GM21619 (cell line): ENCODE measurements at regions not wholly inside any gene's neighbourhood (a gene's known extent, or its start where the extent isn't known, plus 50 kb on each side); places are given as distances from the start of the nearest gene placed in this dataset.

ENCODE experiments used
- ATAC-seq: cut with Tn5 transposase; IDR thresholded peaks from one replicate; pipeline ENCODE4 v1.9.1; 2021; ENCODE audit not compliant: unreplicated experiment

DNA sequence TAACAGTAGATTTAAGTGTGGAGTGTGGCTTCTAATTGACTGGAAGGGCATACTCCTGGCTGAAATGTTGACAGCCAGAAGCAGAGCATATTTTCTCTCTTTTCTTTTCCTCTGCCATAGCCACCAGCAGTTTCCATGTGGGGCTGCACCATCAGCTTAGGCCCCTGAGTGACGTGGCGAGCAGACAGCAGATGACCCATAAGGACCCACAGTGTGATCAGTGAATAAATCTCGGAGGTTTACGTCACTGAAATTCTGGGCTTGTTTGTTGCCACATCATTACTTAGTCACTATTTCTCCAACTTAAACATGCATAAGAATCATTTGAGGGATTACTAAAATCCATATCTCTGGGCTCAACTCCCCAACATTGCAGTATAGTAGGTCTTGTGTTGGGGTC lies 549.7 kb upstream of the TMEM132C start:
- ATAC-seq: no peak

DNA sequence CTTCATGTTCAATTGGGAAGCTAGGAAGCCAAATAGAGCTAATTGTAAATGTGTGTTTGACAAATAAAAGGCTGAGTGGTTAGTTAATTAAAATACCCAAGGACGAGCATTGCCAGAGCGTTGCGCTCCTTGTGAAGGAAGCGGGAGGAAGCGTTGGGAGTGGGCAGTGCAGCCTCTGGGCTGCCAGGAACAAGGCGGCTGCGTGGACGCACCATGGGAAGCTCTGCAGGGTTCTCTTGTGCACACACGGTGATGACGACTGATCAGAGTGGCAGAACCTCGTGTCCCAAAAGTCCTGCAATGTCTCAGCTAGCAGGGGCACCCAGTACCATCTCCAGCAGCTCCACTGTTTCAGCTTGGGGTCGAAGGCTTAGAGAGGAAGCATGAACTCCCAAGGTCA lies 546.6 kb upstream of the TMEM132C start:
- no peak for ATAC-seq

DNA sequence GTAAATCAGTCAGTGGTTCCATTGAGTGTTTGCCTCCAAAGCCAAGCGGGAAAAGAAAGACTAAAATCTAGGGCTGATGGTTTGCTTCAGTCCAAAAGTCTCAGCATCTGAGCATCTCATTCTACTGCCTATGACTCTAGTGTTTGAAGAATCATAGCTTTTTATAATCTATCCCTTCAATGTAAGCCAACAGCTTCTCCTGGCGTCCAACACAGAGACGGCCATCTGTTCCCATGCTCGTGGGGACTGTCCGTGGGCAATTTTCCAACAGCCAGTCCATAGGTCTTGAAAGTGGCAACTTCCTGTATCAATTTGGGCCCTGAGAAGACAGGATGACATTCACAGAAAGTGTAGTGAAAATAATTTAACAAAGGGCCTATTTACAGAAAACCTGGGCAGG lies 544.4 kb upstream of the TMEM132C start:
- no peak for ATAC-seq

DNA sequence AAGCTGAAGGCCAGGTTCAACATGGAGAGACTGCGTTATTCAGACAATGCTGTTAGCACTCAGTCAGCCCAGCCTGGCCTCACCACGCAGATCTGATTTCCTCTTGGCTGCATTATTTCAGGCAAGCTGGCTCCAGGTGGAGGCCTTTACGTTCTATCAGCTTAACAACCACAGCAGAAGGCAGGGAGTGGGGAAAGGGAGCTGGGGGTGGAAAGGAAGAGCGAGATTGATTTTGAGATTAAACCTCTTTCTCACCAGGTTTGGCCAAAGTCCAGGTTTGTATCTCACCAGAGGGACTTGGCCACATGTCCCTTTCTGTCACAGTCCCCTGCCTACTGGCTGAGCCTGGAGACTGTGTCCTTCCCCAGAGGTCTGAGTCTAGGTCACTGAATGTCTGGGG lies 543.7 kb upstream of the TMEM132C start:
- no peak for ATAC-seq

DNA sequence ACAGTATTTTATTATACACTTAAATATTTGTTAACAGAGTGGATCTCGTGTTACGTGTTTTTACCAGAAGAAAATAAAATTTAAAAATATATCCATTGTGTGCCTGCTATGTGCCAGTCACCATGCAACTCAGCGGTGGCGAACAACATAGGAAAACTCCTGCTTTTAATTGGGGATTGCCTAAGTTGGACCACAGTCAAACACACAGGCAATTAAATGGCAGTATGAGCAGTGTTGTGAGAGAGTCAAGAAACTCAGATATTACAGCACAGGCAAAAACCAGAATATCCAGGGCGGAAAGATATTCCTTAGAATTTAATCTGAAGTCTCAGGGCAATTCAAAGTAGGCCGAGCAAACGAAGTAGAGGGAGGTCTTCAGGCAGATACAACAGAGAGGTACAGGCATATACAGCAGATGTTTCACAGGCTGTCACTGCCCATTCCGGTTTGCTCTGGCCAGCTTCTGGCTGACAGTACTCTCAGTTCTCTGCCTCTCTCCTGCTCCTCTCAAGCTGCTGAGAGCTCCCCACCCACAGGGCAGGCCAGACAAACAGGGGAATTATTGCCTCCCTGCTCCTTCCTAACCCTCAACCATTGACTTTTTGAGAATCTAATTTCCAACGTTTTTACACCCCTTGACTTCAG lies 540.2 kb upstream of the TMEM132C start:
- no peak for ATAC-seq

DNA sequence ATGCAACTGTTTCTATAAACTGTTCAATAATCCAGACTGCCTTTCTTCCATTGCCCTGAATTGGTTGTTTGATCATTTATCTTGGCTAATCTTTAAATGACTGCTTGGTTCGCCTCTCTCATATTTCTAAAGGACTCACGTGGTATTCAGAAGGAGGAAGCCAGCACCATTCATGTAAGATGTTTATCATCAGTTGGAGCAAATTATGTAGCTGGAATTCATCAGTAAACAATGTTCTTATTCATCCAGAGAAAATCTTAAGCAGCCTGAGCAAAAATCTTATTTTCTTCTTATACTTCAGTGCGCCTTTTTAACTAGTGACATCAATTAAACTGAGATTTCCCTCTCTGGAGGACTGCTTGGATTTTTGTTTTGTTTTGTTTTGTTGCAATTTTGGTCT lies 538.7 kb upstream of the TMEM132C start:
- ATAC-seq: no peak

DNA sequence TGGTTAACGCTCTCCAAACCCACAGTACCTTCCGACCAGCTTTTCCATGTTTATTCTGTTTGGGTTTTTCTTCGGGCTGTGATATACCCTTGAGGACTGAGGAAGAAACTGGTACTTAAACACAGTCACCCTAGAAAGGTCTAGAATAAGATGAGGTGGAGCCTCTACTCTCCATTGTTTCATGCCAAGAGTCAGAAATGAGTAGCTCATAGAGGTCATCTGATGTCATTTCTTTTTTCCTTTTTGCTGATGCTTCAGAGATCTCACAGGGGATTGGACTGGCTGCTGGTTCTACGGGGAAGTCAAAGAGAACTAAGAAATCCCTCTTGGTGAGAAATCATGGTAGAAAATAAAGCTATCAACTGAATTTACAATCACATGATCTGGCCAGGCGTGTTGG lies 538.2 kb upstream of the TMEM132C start:
- ATAC-seq: no peak

DNA sequence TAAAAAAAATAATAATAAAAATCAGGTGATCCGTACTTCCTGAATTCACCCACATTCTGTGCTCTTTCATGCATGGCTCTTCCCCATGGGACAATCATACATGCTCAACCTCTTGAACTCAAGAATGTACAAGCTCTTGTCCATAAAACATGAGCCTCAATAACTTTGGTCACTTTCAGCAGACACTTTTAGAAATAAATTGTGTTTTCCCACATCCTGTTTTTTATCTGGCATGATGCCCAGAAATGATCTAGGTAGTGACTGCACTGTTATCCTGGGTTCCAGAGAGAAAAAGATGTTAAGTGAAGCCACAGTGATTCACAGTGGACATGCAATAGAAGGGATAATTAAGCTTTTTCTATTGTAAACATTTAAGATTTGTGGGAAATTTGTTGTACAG lies 537.6 kb upstream of the TMEM132C start:
- ATAC-seq: no peak

DNA sequence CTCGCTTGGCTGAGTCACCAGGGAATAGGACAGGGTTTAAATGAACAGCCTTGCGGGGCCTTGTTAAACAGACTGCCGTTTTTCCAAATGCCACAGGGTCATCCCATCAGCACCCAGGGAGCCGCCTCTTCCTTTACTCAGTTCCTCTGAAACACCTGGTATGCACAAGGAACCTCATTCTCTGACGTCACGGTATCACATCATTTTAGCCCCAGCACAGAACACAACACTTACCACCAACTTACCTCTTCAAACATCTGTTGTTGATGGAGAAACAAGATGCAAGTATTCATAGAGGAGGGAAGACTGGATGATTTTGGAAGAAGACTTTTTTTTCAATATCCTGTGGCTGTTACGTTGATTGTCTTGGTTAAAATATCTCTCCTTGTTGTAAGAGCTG lies 535.3 kb upstream of the TMEM132C start:
- no peak for ATAC-seq

DNA sequence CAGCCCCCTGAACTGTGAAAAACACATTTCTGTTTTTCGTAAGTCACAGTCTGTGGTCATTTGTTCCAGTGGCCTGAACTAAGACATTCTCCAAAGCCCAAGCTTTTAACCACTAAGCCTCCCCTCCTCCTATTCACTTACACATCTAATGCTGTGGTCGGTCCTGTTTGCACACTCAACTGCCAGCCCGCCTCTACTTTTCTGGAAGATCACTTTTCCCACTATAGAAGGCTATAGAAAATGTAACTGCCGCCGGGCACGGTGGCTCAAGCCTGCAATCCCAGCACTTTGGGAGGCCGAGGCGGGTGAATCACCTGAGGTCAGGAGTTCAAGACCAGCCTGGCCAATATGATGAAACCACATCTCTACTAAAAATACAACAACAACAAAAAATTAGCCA lies 524.7 kb upstream of the TMEM132C start:
- no peak for ATAC-seq

DNA sequence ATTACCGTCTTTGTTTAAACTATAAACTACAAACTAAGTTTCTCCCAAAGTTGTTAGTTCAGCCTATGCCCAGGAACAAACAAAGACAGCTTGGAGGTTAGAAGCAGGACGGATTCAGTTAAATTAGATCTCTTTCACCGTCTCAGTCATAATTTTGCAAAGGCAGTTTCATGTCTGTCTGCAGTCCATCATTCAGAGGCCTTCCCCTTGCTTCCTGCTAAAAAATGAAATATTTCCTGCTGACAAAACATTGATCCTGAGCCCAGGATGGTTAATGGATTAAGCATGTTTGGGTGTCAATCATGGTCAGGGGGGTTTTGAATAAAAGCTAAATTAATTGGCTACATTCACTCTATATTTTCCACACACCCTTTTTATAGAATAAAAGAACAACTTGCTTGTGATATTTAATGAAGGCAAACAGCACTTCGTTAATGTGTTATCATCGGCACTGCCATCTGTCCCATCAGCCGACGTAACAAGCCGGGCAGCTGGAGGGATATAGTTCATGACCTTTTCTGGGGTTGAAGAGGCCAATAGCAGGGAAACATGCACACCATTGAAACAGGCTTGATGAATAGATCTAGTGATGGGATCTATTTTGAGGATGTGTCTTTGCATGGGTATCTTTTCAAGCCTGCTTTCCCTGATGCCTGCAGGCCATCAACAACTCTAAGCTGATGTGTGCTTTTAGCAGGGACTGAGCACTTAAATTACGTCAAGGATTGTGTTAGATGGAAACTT lies 521.3 kb upstream of the TMEM132C start:
- ATAC-seq: no peak

DNA sequence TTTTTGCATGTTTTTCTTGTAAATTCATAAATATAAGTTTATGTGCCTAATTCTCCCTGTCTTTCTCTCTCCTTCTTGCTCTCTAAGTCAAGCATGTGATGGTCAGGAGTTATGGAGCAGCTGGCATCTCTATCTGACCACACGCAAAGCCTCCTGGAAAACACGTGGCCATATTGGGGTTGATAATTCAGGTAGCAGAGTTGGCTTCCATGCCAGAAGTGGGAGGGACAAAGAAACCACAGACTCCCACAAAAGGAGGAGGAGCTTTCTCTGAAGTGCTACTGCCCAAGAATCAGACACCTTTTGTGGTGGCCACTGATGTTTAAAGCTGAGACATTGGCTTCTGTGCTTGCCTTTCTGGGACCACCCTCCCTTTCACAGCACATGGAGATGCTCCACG lies 517.6 kb upstream of the TMEM132C start:
- ATAC-seq: no peak

DNA sequence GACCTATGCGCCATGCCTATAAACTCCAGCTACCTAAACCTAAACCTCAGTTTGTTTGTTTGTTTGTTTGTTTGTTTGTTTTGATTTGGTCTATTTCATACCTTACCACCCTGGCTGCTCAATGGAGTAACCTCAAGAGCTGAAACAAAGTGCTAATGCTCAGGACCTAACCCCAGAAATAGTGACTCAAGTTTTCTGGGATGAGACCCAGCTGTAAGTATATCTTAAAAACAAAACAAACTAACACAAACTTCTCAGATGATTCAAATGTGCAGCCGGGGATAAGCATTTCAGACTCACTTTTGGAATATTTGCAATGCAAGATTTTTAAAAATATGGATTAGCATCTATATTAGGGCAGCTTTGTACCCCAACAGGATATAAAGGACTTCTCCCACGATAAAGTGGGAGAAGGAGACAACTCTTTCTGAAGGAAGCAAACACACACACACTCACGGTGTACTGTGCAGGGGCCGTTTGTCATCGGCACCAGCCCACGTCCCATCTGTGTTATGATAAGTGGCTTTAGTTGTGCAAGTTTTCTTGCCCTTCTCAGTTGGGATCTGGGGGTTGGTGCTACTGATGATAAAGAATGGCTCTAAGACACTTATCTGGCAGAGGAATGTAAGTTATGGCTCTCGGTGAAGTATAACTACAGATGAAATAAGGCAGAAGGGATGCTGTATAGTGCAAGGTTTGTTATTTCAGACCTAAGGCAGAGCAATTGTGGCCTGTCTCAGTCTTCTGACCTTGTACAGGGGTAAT lies 516.7 kb upstream of the TMEM132C start:
- ATAC-seq: no peak

DNA sequence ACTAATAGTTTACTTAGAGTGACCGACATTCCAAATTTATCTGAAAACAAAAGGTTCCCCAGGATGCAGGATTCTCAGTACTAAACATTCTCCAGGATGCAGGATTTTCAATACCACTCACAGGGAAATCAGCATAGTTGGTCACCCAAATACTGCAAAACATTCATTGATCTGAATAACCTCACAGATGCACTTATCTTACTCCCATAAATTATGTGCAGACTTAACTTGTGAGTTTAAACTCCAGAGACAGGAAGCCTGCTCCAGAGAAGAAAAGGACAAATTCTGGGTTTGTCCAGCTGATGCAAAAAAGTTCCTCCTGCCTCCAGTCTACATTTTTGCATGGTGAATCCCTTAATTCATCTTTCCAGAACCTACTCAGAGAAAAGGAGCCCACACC lies 514.2 kb upstream of the TMEM132C start:
- ATAC-seq: no peak

DNA sequence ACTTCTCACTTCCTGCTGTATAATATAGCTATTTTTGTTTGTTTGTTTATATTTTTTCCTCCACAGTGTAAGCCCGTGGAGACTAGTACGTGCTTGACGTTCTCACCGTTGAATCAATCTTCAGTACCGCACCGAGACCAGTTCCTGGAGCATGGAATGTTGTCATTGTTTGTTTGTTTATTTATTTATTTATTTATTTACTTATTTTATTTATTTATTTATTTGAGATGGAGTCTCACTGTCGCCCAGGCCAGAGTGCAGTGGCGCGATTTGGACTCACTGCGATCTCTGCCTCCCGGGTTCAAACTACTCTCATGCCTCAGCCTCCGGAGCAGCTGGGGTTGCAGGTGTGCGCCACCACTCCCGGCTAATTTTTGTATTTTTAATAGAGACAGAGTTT lies 506.6 kb upstream of the TMEM132C start:
- ATAC-seq: no peak

DNA sequence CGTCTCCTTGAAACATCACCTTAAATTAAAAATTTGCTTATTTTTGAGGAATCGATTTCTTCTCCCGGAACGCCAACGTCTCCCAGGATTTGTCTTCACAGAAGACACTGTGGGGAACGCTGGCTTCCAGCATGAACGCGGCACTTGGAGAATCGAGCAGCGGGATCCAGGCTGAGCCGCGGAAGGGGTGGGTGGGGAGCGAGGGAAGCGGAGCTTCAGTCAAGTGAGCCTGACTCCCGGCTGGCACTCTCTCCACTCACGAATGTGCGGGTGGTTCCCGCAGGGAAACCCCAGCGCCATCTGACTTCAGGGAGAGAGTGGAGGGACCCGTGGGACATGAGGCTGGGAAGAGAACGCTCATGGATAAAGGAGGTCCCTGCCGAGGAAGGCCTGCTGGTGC lies 506.0 kb upstream of the TMEM132C start:
- ATAC-seq: no peak

DNA sequence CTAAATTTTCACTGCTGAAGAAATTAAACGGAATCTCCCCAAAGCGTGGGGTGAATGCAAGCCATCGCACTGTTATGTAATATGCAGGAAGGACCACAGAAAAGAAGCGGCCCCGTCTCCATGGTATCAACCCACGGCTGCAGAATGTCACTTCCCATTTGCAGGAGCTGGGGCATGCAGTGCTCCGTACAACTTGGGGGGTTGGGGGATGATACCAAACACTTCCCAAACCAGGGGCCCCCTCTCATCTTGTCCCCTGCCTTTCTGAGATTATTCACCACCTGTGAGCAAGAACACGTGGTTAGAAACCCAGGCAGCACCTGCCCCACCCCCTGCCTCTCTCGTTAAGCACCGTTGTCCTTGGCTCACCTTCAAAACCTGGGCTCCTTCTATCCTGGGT lies 505.1 kb upstream of the TMEM132C start:
- ATAC-seq: no peak

DNA sequence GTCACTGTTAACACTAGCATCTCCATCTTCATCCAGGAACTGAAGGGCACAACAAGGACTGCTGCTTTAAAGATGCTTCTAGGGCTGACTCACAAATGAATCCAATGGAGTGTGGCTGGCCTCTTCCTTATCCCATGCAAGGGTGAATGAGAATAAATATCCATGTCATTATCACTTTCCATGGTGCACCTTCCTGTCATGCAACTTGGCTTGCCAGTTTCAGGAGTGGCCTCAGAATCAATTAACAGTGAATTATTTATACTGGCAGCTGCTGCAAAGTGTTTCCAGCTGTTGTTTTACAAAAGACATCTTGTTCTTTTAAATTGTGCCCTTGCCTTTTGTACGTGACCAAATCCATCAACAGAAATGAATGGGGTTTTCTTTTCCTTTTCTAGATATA lies 499.3 kb upstream of the TMEM132C start:
- ATAC-seq: no peak

DNA sequence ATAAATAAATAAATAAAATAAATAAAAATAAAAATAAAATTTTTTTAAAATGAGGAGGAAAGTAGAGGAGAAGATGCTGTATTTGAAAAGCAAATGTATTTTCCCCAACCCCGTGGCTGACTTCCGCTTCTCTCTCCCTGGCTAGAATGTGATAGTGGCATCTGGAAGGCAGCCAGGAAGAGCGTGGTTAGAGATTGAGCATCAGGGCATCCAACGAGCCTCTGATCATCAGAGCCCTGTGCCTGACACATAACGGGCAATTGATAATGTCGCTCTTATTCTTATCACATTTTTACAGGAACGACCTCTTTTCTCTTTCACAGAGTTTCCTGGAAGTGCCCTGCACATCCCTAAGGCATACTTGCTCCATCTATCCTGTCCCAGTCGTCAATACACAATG lies 496.9 kb upstream of the TMEM132C start:
- ATAC-seq: no peak

DNA sequence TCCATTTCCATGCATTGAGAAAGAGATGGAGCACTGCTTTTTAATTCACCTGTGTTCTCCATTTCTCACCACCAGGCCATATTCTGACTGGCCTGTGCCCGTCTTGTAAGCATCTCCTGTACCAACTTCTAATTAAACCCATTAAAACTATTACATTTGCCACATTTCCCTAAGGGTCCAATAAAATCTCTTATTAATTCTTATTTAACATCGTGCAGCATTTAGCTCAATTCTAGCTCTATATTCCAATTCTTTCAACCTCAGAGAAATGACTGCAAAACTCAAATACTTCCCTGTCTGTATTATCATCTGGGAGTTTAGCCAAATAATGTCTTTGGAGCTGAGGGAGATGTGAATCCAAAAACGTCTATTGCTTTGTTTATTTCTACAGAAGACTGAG lies 495.4 kb upstream of the TMEM132C start:
- no peak for ATAC-seq

DNA sequence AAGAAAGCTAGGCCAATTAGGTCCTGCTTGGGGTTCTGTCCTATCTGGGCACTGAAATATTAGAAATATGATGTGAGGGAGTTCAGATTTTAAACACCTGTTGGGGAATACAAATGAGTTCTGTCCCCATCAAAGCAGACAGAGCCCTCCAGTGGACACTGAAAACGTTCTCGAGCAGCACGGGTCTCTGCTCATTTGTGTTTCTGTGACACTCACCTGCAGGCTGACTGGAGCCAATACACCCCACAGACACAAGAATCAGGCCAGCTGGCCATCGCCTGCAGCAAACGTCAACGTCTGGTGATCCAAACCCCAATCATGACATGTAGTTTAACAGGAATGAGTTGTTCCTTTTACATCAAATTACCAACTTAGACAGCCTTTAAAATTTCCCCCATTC lies 493.4 kb upstream of the TMEM132C start:
- no peak for ATAC-seq

DNA sequence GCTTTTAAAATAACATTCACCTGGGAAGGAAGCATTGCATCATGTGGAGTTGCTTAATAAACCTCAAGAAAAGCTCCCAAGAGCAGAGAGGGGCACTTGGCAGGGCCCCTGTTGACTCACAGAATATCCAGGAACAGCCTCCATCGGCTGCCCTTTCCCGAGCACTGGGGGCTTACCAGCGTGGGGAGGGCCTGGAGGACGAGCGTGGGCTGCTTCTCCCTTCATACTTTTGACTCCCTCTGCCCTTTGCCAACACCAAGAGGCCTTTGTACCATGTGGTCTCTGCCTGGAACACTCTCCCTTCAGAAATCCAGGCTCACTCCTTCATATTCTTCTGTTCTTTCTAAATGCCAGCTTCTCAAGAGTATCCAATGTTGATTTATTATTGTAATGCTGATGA lies 492.1 kb upstream of the TMEM132C start:
- ATAC-seq: no peak
